ENCODE measurements at regions not wholly inside any gene's neighbourhood (a gene's known extent, or its start where the extent isn't known, plus 50 kb on each side); places are given as distances from the start of the nearest gene placed in this dataset.

DNA sequence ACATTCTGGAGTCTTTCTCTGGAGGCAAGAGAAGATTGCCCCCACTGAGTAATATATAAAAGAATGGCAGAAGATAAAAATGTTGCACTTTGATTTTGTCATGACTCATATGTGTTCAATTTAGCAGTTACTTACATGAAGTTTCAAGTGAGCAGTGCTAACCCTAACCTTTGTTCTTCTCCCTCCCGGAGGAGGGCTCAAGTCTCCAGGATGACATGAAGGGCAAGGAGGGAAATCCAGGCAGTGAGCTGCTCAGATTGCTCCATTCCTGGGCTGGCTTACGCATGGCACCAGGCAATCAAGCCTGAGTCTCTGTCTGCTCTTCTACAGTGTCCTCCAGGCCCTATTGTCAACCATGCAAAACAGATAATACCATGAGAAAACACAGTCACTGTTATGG, 322.3 kb downstream of the DUSP6 start:
- TF ChIP-seq, protein P1, sequence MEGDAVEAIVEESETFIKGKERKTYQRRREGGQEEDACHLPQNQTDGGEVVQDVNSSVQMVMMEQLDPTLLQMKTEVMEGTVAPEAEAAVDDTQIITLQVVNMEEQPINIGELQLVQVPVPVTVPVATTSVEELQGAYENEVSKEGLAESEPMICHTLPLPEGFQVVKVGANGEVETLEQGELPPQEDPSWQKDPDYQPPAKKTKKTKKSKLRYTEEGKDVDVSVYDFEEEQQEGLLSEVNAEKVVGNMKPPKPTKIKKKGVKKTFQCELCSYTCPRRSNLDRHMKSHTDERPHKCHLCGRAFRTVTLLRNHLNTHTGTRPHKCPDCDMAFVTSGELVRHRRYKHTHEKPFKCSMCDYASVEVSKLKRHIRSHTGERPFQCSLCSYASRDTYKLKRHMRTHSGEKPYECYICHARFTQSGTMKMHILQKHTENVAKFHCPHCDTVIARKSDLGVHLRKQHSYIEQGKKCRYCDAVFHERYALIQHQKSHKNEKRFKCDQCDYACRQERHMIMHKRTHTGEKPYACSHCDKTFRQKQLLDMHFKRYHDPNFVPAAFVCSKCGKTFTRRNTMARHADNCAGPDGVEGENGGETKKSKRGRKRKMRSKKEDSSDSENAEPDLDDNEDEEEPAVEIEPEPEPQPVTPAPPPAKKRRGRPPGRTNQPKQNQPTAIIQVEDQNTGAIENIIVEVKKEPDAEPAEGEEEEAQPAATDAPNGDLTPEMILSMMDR (IDR thresholded peaks at IDR 0.05) = no peak
- no peak for TF ChIP-seq POLR2A (IDR thresholded peaks at IDR 0.05)
